Activated T-helper 1 cell treated with anti-CD3 and anti-CD28 coated beads, Interleukin-12 subunit alpha, Interleukin-12 subunit beta, Interleukin-2, Interleukin-4 antibody, amounts not matched to agents 30 ng/mL and 10 ng/mL and 1 ng/mL, durations not matched to agents 14 hours and 24 hours and 36 hours (primary cell): ENCODE measurements at regions not wholly inside any gene's neighbourhood (a gene's known extent, or its start where the extent isn't known, plus 50 kb on each side); places are given as distances from the start of the nearest gene placed in this dataset.

Experiments used
- DNase-seq: peaks from one replicate; pipeline ENCODE4 v3.0.0; 2021; ENCODE audit warnings: low spot score
- H3K27ac Mint-ChIP-seq: one replicate; pipeline ENCODE4 v1.8.0; 2021; ENCODE audit warnings: mild to moderate bottlenecking, mixed read lengths
- H3K27me3 Mint-ChIP-seq: one replicate; pipeline ENCODE4 v1.8.0; 2022; ENCODE audit warnings: mild to moderate bottlenecking, moderate library complexity, mixed read lengths; ENCODE audit not compliant: insufficient read depth
- H3K36me3 Mint-ChIP-seq: one replicate; pipeline ENCODE4 v1.8.0; 2021; ENCODE audit warnings: low read depth, mixed read lengths
- H3K4me1 Mint-ChIP-seq: one replicate; pipeline ENCODE4 v1.8.0; 2021; ENCODE audit warnings: low read depth, mixed read lengths
- H3K4me3 Mint-ChIP-seq: one replicate; pipeline ENCODE4 v1.8.0; 2021; ENCODE audit warnings: mild to moderate bottlenecking, moderate library complexity, mixed read lengths
- H3K9me3 Mint-ChIP-seq: one replicate; pipeline ENCODE4 v1.8.0; 2021; ENCODE audit warnings: mixed read lengths
- intact Hi-C: fragments of 100-400 bp; cut with micrococcal nuclease; formaldehyde crosslinking; loops from one replicate; pipeline ENCODE4 v1.15.1; 2024

GRCh38 chr10:29962166-29962850, 97.1 kb downstream of the JCAD start:
- Mint-ChIP-seq H3K9me3 (no peaks in the 10 kb centered on the region), H3K27ac (no peak overlapping the region), H3K36me3 (no peaks in the 10 kb centered on the region), H3K4me3 (no peak overlapping the region), H3K4me1 (no peaks in the 10 kb centered on the region), H3K27me3 (peaks cover 8% of the 10 kb centered on the region)
- intact Hi-C loops: no loop called here
- no peak for DNase-seq

DNA sequence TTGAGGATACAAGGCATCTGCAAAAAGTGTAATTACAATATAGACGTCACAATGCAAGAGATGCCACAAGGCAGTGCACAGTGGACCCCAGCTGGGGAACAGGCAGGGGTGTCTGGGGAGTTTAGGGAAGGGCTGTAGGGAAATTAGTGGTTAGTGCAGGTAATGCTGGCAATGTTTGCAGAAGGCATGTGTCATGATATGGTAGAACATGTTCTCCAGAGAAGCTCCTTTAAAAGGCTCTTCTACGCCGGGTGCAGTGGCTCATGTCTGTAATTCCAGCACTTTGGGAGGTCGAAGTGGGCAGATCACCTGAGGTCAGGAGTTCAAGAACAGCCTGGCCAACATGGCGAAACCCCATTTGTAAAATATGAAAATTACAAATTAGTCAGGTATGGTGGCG, 98.0 kb downstream of the JCAD start:
- no peak overlapping the region for H3K27ac Mint-ChIP-seq
- H3K4me3 Mint-ChIP-seq: no peak overlapping the region
- no peaks in the 10 kb centered on the region for H3K9me3 Mint-ChIP-seq
- H3K4me1 Mint-ChIP-seq: no peaks in the 10 kb centered on the region
- H3K36me3 Mint-ChIP-seq: no peaks in the 10 kb centered on the region
- DNase-seq: no peak
- peaks cover 6% of the 10 kb centered on the region for H3K27me3 Mint-ChIP-seq
- intact Hi-C loops: no loop called here

DNA sequence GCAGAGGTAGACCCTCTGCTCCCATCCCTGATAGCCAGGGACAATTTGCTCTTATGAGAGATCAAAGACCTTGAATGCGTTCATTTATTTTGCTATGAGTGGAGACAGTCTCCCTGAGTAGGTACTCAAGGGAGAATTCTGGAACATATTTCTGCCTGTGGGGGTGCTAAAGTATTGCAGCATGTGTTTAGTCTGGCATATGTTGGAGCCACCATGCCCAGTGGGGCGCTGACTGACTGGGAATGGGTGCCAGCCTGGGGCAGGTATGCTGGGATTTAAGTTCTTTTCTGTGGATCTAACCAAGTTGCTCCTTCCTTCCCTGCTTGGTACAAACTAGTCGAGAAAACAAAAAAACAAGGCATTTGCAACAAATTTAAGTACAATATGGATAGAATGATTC, 99.1 kb downstream of the JCAD start:
- peaks cover 6% of the 10 kb centered on the region for H3K27me3 Mint-ChIP-seq
- no peaks in the 10 kb centered on the region for H3K36me3 Mint-ChIP-seq
- H3K4me3 Mint-ChIP-seq: no peak overlapping the region
- no peak overlapping the region for H3K27ac Mint-ChIP-seq
- no peak for DNase-seq
- no peaks in the 10 kb centered on the region for H3K9me3 Mint-ChIP-seq
- no peaks in the 10 kb centered on the region for H3K4me1 Mint-ChIP-seq
- intact Hi-C loops: no loop called here

GRCh38 chr10:29959586-29959985, 99.8 kb downstream of the JCAD start:
- H3K27me3 Mint-ChIP-seq: peaks cover 3% of the 10 kb centered on the region
- no peak overlapping the region for H3K4me3 Mint-ChIP-seq
- H3K27ac Mint-ChIP-seq: no peak overlapping the region
- no peaks in the 10 kb centered on the region for H3K4me1 Mint-ChIP-seq
- no peak for DNase-seq
- intact Hi-C loops: no loop called here
- H3K9me3 Mint-ChIP-seq: no peaks in the 10 kb centered on the region
- H3K36me3 Mint-ChIP-seq: no peaks in the 10 kb centered on the region

DNA sequence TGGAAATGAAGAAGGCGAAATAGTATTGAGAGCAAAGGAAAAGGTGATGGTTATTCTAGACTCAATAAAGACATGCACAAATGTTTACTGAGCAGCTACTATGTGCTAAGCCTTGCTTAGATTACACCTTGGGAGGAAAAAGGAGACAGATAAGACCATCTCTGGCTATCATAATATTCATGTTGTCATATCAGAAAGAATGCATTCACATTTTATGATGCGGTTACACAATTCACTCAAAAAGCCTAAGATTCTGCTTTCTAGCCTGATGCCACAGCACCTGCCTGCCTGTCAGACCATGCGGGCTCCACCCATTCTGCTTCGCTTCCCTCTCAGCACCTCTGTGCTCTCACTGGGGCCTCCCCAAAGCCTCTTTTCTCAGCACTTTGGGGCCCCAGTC, 100.9 kb downstream of the JCAD start:
- no peak overlapping the region for H3K27ac Mint-ChIP-seq
- no peaks in the 10 kb centered on the region for H3K27me3 Mint-ChIP-seq
- no peaks in the 10 kb centered on the region for H3K36me3 Mint-ChIP-seq
- no peak overlapping the region for H3K4me3 Mint-ChIP-seq
- H3K9me3 Mint-ChIP-seq: no peaks in the 10 kb centered on the region
- intact Hi-C loops: no loop called here
- no peak for DNase-seq
- no peaks in the 10 kb centered on the region for H3K4me1 Mint-ChIP-seq

DNA sequence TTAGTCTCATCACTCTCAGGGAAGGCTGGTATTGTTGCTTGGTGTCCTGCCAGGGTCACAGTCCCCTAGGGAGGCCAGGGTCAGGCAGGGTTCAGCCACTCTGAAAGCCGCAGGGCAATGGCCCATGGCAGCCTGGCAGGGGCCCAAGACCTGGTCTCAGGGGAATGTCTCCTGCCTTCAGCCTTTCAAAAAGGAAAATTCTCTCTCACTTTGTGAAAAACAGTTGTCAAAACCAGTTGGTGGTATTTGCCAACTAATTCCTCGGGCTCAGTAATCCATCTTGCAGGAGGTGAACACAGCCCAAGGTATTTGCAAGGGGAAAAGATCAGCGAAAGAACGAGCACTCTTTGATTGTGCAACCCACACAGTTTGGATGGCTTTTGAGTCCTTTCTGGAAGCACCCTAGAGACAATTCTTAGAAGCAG, 101.5 kb downstream of the JCAD start:
- no peaks in the 10 kb centered on the region for H3K27me3 Mint-ChIP-seq
- intact Hi-C loops: no loop called here
- DNase-seq: no peak

DNA sequence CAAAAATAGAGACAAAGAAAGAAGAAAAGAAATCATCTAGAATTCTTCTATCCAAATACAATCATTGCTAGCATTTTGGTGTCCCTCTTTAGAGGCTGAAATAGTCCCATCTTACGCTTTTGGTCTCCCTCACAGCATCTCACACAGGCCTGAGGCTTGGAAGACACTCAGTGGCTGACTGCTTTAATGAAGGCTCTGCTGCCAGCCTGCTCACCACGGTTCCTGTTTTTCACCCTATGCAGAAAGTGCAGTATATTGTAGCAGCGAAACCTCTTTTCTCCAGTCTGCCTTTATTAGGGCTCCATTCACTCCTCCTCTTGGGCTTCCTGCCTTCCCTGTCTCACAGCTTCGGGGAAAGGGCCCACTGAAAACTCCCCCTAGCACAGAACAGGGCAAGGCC, 102.2 kb downstream of the JCAD start:
- Mint-ChIP-seq H3K4me3 (no peak overlapping the region), H3K27ac (no peak overlapping the region), H3K4me1 (no peaks in the 10 kb centered on the region), H3K27me3 (no peaks in the 10 kb centered on the region), H3K36me3 (no peaks in the 10 kb centered on the region), H3K9me3 (no peaks in the 10 kb centered on the region)
- DNase-seq: no peak
- intact Hi-C loops: no loop called here

More for the DNA sequence above, 101.5 kb downstream of the JCAD start:
- Mint-ChIP-seq H3K4me1 (no peaks in the 10 kb centered on the region), H3K9me3 (no peaks in the 10 kb centered on the region), H3K4me3 (no peak overlapping the region), H3K36me3 (no peaks in the 10 kb centered on the region), H3K27ac (no peak overlapping the region)

DNA sequence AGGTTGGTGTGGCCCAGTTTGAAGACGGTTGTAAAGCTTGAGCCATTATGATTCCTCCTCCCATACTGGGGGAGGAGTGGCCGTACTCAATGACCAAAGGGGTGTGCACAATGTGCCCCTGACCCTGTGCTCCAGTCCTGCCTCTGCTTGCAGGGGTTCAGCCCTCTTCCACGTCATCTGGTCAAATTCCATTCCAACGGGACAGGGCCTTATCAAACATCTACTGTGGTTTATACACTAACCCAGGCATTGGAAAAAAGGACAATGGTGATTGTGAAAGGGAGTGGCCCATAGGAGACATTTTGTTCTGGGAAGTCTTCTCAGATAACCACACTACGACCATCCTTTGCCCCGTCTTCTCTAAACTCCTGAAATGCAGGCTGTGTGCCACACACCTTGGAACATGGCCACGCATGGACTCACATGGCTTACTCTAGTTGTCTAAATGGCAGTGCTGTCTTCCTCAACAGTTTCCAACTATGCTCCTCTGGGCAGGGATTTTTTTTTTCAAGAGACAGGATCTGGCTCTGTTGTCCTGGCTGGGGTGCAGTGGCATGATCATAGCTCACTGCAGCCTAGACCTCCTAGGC, 103.0 kb downstream of the JCAD start:
- H3K27ac Mint-ChIP-seq: no peak overlapping the region
- no peaks in the 10 kb centered on the region for H3K36me3 Mint-ChIP-seq
- intact Hi-C loops: no loop called here
- no peaks in the 10 kb centered on the region for H3K4me1 Mint-ChIP-seq
- no peak for DNase-seq
- no peak overlapping the region for H3K4me3 Mint-ChIP-seq
- no peaks in the 10 kb centered on the region for H3K9me3 Mint-ChIP-seq
- no peaks in the 10 kb centered on the region for H3K27me3 Mint-ChIP-seq

- no peak overlapping the region for H3K27ac Mint-ChIP-seq
Measured at GRCh38 chr10:29955329-29955935, 104.0 kb downstream of the JCAD start.

DNA sequence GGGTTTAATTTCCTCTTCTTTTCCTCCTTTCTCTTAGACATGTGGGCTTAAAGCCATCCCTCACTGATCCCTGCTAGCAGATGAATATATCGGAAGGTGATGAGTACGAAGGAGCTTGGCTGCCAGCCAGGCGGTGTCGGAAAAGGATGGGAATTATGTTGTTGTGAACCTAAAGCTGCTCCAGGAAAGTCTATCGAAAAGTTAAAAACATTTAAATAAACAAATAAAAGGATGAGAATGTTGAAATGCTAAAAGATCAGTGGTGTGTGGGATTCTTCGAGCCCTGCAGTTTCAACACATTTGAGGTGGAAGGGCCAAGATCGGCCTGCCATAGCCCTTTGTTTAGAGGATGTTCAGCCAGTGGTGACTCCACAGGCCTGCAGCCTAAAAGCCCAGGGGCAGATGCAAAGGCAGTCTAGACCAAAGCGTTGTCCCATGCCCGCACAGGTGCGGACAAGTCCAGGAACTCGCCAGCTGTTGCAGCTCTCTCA, 107.9 kb downstream of the JCAD start:
- H3K4me1 Mint-ChIP-seq: no peaks in the 10 kb centered on the region
- H3K27ac Mint-ChIP-seq: no peak overlapping the region
- H3K9me3 Mint-ChIP-seq: no peaks in the 10 kb centered on the region
- H3K36me3 Mint-ChIP-seq: no peaks in the 10 kb centered on the region
- intact Hi-C loops: no loop called here
- H3K4me3 Mint-ChIP-seq: no peak overlapping the region
- H3K27me3 Mint-ChIP-seq: no peaks in the 10 kb centered on the region
- DNase-seq: no peak

More at GRCh38 chr10:29955329-29955935, 104.0 kb downstream of the JCAD start:
- DNase-seq: no peak
- no peaks in the 10 kb centered on the region for H3K36me3 Mint-ChIP-seq
- no peaks in the 10 kb centered on the region for H3K4me1 Mint-ChIP-seq
- no peaks in the 10 kb centered on the region for H3K9me3 Mint-ChIP-seq
- no peak overlapping the region for H3K4me3 Mint-ChIP-seq
- intact Hi-C loops: no loop called here
- no peaks in the 10 kb centered on the region for H3K27me3 Mint-ChIP-seq

- no peaks in the 10 kb centered on the region for H3K27me3 Mint-ChIP-seq
- no peaks in the 10 kb centered on the region for H3K9me3 Mint-ChIP-seq
- H3K4me3 Mint-ChIP-seq: no peak overlapping the region
- no peak overlapping the region for H3K27ac Mint-ChIP-seq
- DNase-seq: no peak
- H3K36me3 Mint-ChIP-seq: no peaks in the 10 kb centered on the region
- intact Hi-C loops: no loop called here
- no peaks in the 10 kb centered on the region for H3K4me1 Mint-ChIP-seq
Measured at GRCh38 chr10:29950391-29950790, 109.0 kb downstream of the JCAD start.

- no peaks in the 10 kb centered on the region for H3K36me3 Mint-ChIP-seq
- H3K4me3 Mint-ChIP-seq: no peak overlapping the region
- DNase-seq: no peak
- no peaks in the 10 kb centered on the region for H3K27me3 Mint-ChIP-seq
- intact Hi-C loops: no loop called here
- H3K4me1 Mint-ChIP-seq: no peaks in the 10 kb centered on the region
- H3K27ac Mint-ChIP-seq: no peak overlapping the region
- no peaks in the 10 kb centered on the region for H3K9me3 Mint-ChIP-seq
Measured at GRCh38 chr10:29949411-29950011, 109.9 kb downstream of the JCAD start.

GRCh38 chr10:29948881-29949355, 110.5 kb downstream of the JCAD start:
- intact Hi-C loops: no loop called here
- Mint-ChIP-seq H3K9me3 (no peaks in the 10 kb centered on the region), H3K27ac (no peak overlapping the region), H3K27me3 (no peaks in the 10 kb centered on the region), H3K36me3 (no peaks in the 10 kb centered on the region), H3K4me3 (no peak overlapping the region), H3K4me1 (no peaks in the 10 kb centered on the region)
- no peak for DNase-seq
